ENCODE measurements at regions not wholly inside any gene's neighbourhood (a gene's known extent, or its start where the extent isn't known, plus 50 kb on each side); places are given as distances from the start of the nearest gene placed in this dataset.

DNA sequence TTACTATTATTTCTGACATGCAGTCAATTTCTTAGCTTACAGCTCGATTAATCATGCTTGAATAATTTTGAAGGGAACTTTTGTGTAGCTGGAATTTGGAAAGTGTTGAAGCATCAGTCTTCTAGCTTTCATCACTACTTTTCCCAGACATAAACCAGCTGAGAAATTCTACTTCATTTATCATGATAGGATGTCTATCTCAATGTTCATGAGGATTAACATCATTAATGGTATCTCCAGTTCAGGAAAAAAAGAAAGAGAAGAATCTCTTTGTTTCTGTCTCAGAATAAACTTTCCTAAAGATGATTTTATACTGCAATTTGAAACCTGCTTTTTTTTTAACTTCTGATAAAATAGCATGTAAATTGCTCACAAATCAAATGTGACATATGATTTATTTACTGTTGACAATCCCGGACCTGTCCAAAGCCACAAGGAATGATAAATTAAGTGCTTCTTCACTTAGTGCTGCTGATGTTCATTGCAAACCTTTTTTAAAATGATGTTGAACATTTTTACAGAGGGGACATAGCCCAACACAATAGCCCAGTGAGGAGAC lies 412.1 kb upstream of the CLINT1 start:
- no peaks in the 10 kb centered on the region for H3K27me3 ChIP-seq (ENCODE audit: low read length)
- H3K9me3 ChIP-seq (ENCODE audit: insufficient read depth, low read length), result no peaks in the 10 kb centered on the region; the same call in 1 of the 2 replicates
- H3K27ac ChIP-seq (ENCODE audit: low read depth, low read length), result no peak overlapping the region
- H3F3A ChIP-seq (ENCODE audit: insufficient read depth), result no peaks in the 10 kb centered on the region
- no peak overlapping the region for H2AFZ ChIP-seq (ENCODE audit: low read depth, low read length, severe bottlenecking)
- H4K20me1 ChIP-seq (ENCODE audit: low read depth, low read length), result no peaks in the 10 kb centered on the region
- no peaks in the 10 kb centered on the region for H3K79me2 ChIP-seq (ENCODE audit: insufficient read depth, low read length)
- no peaks in the 10 kb centered on the region for H3K9me2 ChIP-seq (replicated peaks; ENCODE audit: insufficient read depth, low read length)
- no peak for TF ChIP-seq EZH2phosphoT487 (conservative IDR thresholded peaks at IDR 0.05; ENCODE audit: low read length)
- TF ChIP-seq, protein P1, sequence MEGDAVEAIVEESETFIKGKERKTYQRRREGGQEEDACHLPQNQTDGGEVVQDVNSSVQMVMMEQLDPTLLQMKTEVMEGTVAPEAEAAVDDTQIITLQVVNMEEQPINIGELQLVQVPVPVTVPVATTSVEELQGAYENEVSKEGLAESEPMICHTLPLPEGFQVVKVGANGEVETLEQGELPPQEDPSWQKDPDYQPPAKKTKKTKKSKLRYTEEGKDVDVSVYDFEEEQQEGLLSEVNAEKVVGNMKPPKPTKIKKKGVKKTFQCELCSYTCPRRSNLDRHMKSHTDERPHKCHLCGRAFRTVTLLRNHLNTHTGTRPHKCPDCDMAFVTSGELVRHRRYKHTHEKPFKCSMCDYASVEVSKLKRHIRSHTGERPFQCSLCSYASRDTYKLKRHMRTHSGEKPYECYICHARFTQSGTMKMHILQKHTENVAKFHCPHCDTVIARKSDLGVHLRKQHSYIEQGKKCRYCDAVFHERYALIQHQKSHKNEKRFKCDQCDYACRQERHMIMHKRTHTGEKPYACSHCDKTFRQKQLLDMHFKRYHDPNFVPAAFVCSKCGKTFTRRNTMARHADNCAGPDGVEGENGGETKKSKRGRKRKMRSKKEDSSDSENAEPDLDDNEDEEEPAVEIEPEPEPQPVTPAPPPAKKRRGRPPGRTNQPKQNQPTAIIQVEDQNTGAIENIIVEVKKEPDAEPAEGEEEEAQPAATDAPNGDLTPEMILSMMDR (IDR thresholded peaks at IDR 0.05; ENCODE audit: insufficient read depth, low read length, poor library complexity, severe bottlenecking), result no peak
- H3K4me2 ChIP-seq (ENCODE audit: low read depth, low read length, poor library complexity, severe bottlenecking), result no peak overlapping the region
- H3K36me3 ChIP-seq (ENCODE audit: low read length), result no peaks in the 10 kb centered on the region
- no peak overlapping the region for H3K9ac ChIP-seq (ENCODE audit: low read length)
- no peak overlapping the region for H3K4me3 ChIP-seq (ENCODE audit: insufficient read depth, low read length, poor library complexity, severe bottlenecking)

DNA sequence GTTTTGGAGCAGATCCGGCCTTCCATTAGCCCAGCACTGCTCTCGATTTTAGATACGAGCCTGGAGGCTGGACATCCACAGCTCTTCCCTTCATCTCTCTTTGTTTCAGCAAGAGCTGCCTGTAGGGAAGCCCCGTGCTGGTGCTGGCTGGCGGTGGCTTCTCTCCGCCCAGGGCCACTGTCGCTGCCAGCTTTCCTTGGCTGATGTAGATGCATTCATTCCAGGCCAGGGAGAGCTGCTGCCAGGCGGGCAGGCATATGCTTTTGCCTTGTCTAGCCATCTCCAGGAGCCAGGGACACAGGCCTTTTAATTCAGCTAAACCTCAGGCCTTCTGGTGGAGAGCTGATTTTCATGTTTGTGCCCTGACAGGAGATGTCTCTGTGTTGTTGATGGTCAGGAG lies 409.3 kb upstream of the CLINT1 start:
- H2AFZ ChIP-seq (ENCODE audit: low read depth, low read length, severe bottlenecking), result no peak overlapping the region
- no peak overlapping the region for H3K4me2 ChIP-seq (ENCODE audit: low read depth, low read length, poor library complexity, severe bottlenecking)

DNA sequence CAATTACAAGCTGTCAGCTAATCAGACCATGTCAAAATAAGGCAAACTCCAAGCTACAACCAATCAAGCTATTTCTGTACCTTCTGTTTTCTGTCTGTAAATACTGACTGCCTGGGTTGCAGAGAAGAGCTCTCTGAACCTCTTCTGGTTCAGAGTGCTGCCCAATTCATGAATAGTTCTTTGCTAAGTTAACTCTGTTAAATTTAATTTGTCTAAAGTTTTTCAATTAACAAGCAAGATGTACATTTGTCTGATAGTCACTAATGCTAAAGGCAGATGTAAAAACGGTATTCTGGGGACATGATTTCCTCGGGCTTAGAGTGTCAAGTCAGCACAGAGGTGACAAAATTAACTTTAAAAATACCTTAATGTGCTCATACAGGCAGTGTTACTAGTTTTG lies 408.3 kb upstream of the CLINT1 start:
- Histone ChIP-seq H3K27me3 (ENCODE audit: low read length) (no peaks in the 10 kb centered on the region), H3K9me2 (replicated peaks; ENCODE audit: insufficient read depth, low read length) (no peaks in the 10 kb centered on the region), H3K4me2 (ENCODE audit: low read depth, low read length, poor library complexity, severe bottlenecking) (no peak overlapping the region), H3K36me3 (ENCODE audit: low read length) (no peaks in the 10 kb centered on the region), H3K27ac (ENCODE audit: low read depth, low read length) (no peak overlapping the region), H3K9me3 (ENCODE audit: insufficient read depth, low read length) (no peaks in the 10 kb centered on the region; the same call in 1 of the 2 replicates), H3K4me3 (ENCODE audit: insufficient read depth, low read length, poor library complexity, severe bottlenecking) (no peak overlapping the region), H3K79me2 (ENCODE audit: insufficient read depth, low read length) (no peaks in the 10 kb centered on the region), H4K20me1 (ENCODE audit: low read depth, low read length) (no peaks in the 10 kb centered on the region), H3F3A (ENCODE audit: insufficient read depth) (no peaks in the 10 kb centered on the region), H2AFZ (ENCODE audit: low read depth, low read length, severe bottlenecking) (no peak overlapping the region), H3K9ac (ENCODE audit: low read length) (no peak overlapping the region)
- no peak for TF ChIP-seq EZH2phosphoT487 (conservative IDR thresholded peaks at IDR 0.05; ENCODE audit: low read length)
- TF ChIP-seq, protein P1 (IDR thresholded peaks at IDR 0.05; ENCODE audit: insufficient read depth, low read length, poor library complexity, severe bottlenecking), result no peak

More for the DNA sequence above, 409.3 kb upstream of the CLINT1 start:
- Histone ChIP-seq H4K20me1 (ENCODE audit: low read depth, low read length) (no peaks in the 10 kb centered on the region), H3K27ac (ENCODE audit: low read depth, low read length) (no peak overlapping the region), H3F3A (ENCODE audit: insufficient read depth) (no peaks in the 10 kb centered on the region), H3K9me3 (ENCODE audit: insufficient read depth, low read length) (no peaks in the 10 kb centered on the region; the same call in 1 of the 2 replicates), H3K27me3 (ENCODE audit: low read length) (no peaks in the 10 kb centered on the region), H3K79me2 (ENCODE audit: insufficient read depth, low read length) (no peaks in the 10 kb centered on the region), H3K9me2 (replicated peaks; ENCODE audit: insufficient read depth, low read length) (no peaks in the 10 kb centered on the region), H3K9ac (ENCODE audit: low read length) (no peak overlapping the region), H3K4me3 (ENCODE audit: insufficient read depth, low read length, poor library complexity, severe bottlenecking) (no peak overlapping the region), H3K36me3 (ENCODE audit: low read length) (no peaks in the 10 kb centered on the region)
- no peak for TF ChIP-seq EZH2phosphoT487 (conservative IDR thresholded peaks at IDR 0.05; ENCODE audit: low read length)
- TF ChIP-seq, protein P1 (IDR thresholded peaks at IDR 0.05; ENCODE audit: insufficient read depth, low read length, poor library complexity, severe bottlenecking), result no peak

Measured in SU-DHL-6 (cell line).